ENCODE measurements at regions not wholly inside any gene's neighbourhood (a gene's known extent, or its start where the extent isn't known, plus 50 kb on each side); places are given as distances from the start of the nearest gene placed in this dataset.

- peak; percentile 8 for DNase-seq
Observed at GRCh38 chr2:23292024-23292423, 93.0 kb upstream of the KLHL29 start.

GRCh38 chr2:23293063-23293462, 91.9 kb upstream of the KLHL29 start:
- no peak for DNase-seq

- no peak for DNase-seq
Observed at GRCh38 chr2:23293731-23294130, 91.2 kb upstream of the KLHL29 start.

- DNase-seq: no peak
Observed at GRCh38 chr2:23294238-23294637, 90.7 kb upstream of the KLHL29 start.

GRCh38 chr2:23296691-23297090, 88.3 kb upstream of the KLHL29 start:
- DNase-seq: no peak

- no peak for DNase-seq
Observed at GRCh38 chr2:23297112-23297511, 87.9 kb upstream of the KLHL29 start.

GRCh38 chr2:23298551-23298950, 86.4 kb upstream of the KLHL29 start:
- DNase-seq: no peak

GRCh38 chr2:23299476-23300195, 85.3 kb upstream of the KLHL29 start:
- no peak for DNase-seq

GRCh38 chr2:23301136-23301535, 83.8 kb upstream of the KLHL29 start:
- DNase-seq: no peak

- no peak for DNase-seq
Observed at GRCh38 chr2:23302591-23302990, 82.4 kb upstream of the KLHL29 start.

- DNase-seq: no peak
Observed at GRCh38 chr2:23306401-23306800, 78.6 kb upstream of the KLHL29 start.

- DNase-seq: peak; percentile 4
Observed at GRCh38 chr2:23311186-23311585, 73.8 kb upstream of the KLHL29 start.

- DNase-seq: peak; percentile 39
Observed at GRCh38 chr2:23312996-23313606, 71.9 kb upstream of the KLHL29 start.

GRCh38 chr2:23314687-23315086, 70.3 kb upstream of the KLHL29 start:
- no peak for DNase-seq

- no peak for DNase-seq
Observed at GRCh38 chr2:23320058-23320457, 64.9 kb upstream of the KLHL29 start.

- peak; percentile 69 for DNase-seq
Observed at GRCh38 chr2:23321751-23322150, 63.2 kb upstream of the KLHL29 start.

- DNase-seq: peak; percentile 36
Observed at GRCh38 chr2:23322567-23323197, 62.3 kb upstream of the KLHL29 start.

- no peak for DNase-seq
Observed at GRCh38 chr2:23323198-23323916, 61.6 kb upstream of the KLHL29 start.

GRCh38 chr2:23323917-23324680, 60.9 kb upstream of the KLHL29 start:
- peak; percentile 75 for DNase-seq

GRCh38 chr2:23326330-23326729, 58.6 kb upstream of the KLHL29 start:
- DNase-seq: no peak

GRCh38 chr2:23327416-23327815, 57.6 kb upstream of the KLHL29 start:
- peak; percentile 77 for DNase-seq

GRCh38 chr2:23327887-23328286, 57.1 kb upstream of the KLHL29 start:
- DNase-seq: peak; percentile 33

- DNase-seq: peak; percentile 6
Observed at GRCh38 chr2:23330214-23330613, 54.8 kb upstream of the KLHL29 start.

All from DMS53 (cell line).